ENCODE measurements at regions not wholly inside any gene's neighbourhood (a gene's known extent, or its start where the extent isn't known, plus 50 kb on each side); places are given as distances from the start of the nearest gene placed in this dataset.

GRCh38 chrX:131746491-131746968 lies 202.7 kb downstream of the OR13H1 start:
- H3K9me3 ChIP-seq = no peaks in the 10 kb centered on the region
- peak; percentile 86 for DNase-seq (ENCODE audit: low spot score)
- peak overlapping the region; percentile 65 to 73 for H3K27ac ChIP-seq
- H3K27me3 ChIP-seq = no peaks in the 10 kb centered on the region
- peak in 1 of 2 donors; percentile 59 for TF ChIP-seq CTCF (IDR thresholded peaks at IDR 0.05)
- H3K36me3 ChIP-seq = no peaks in the 10 kb centered on the region
- H3K4me3 ChIP-seq = peak overlapping the region; percentile 43 to 53
- H3K4me1 ChIP-seq = no peaks in the 10 kb centered on the region

- no peaks in the 10 kb centered on the region for H3K36me3 ChIP-seq
- peak overlapping the region; percentile 43 to 53 for H3K4me3 ChIP-seq
- peak in 1 of 2 donors; percentile 61 for TF ChIP-seq CTCF (IDR thresholded peaks at IDR 0.05)
- no peaks in the 10 kb centered on the region for H3K9me3 ChIP-seq
- no peaks in the 10 kb centered on the region for H3K27me3 ChIP-seq
- H3K4me1 ChIP-seq = no peaks in the 10 kb centered on the region
- peak overlapping the region; percentile 65 to 73 for H3K27ac ChIP-seq
- DNase-seq (ENCODE audit: low spot score) = no peak
Observed at GRCh38 chrX:131747173-131747572, 203.3 kb downstream of the OR13H1 start.

- peak; percentile 2 to 47 for TF ChIP-seq CTCF (IDR thresholded peaks at IDR 0.05)
- Histone ChIP-seq H3K4me3 (peak overlapping the region; percentile 39 to 54), H3K9me3 (no peaks in the 10 kb centered on the region), H3K27ac (peak overlapping the region; percentile 57 to 63), H3K36me3 (no peaks in the 10 kb centered on the region), H3K4me1 (no peaks in the 10 kb centered on the region), H3K27me3 (no peaks in the 10 kb centered on the region)
- no peak for DNase-seq (ENCODE audit: low spot score)
Observed at GRCh38 chrX:131752493-131753198, 208.8 kb downstream of the OR13H1 start.

DNA sequence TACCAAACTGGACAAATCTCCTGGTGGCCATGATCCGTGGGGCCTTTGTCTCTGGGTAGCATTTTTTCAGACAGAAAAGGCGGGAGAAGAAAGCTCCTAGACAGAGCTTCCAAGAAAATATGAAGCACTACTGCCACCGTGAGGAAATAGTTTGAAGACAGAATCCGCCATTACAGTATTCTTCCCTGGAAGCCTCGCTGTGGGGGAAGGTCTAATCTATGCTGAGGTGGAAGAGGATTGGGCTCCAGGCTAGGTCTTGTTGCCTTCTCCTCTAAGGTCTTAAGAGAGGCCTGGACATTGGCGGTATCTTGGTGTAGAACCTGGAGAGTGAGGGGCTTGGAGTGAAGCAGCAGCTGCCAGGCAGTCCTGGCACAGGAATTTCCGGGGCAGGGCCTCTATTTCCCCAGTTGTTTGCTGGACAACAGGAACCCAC lies 218.9 kb downstream of the OR13H1 start:
- DNase-seq (ENCODE audit: low spot score) = no peak
- no peaks in the 10 kb centered on the region for H3K27me3 ChIP-seq
- H3K4me1 ChIP-seq = peaks cover 0 to 14% of the 10 kb centered on the region in 2 donors
- no peaks in the 10 kb centered on the region for H3K36me3 ChIP-seq
- H3K4me3 ChIP-seq = peak overlapping the region; percentile 23 to 39
- H3K9me3 ChIP-seq = no peaks in the 10 kb centered on the region
- H3K27ac ChIP-seq = no peak overlapping the region
- TF ChIP-seq CTCF (IDR thresholded peaks at IDR 0.05) = peak; percentile 30 to 64

DNA sequence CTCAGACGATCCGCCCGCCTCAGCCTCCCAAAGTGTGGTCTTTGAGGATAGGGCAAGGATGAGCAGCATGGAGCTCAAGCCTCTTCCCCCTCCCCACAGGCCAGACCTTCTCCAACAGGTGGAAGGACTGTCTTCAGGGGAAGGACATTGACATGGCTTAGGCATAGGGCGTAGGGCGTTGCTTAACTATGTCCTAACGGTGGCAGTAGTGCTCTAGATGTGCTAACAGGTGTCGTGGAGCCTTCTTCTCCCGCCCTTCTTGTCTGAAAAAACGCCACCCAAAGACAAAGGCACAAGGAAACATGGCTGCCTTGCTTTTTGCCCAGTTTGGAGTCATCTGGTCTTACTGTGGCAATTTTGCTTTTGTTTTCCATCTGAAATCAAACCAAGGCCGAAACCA lies 219.8 kb downstream of the OR13H1 start:
- H3K4me3 ChIP-seq = peak overlapping the region; percentile 23 to 39
- H3K4me1 ChIP-seq = peaks cover 0 to 20% of the 10 kb centered on the region in 2 donors
- H3K9me3 ChIP-seq = no peaks in the 10 kb centered on the region
- no peak overlapping the region for H3K27ac ChIP-seq
- no peaks in the 10 kb centered on the region for H3K36me3 ChIP-seq
- DNase-seq (ENCODE audit: low spot score) = peak; percentile 81
- TF ChIP-seq CTCF (IDR thresholded peaks at IDR 0.05) = peak in 1 of 2 donors; percentile 65
- H3K27me3 ChIP-seq = no peaks in the 10 kb centered on the region
